ENCODE measurements at regions not wholly inside any gene's neighbourhood (a gene's known extent, or its start where the extent isn't known, plus 50 kb on each side); places are given as distances from the start of the nearest gene placed in this dataset.

DNA sequence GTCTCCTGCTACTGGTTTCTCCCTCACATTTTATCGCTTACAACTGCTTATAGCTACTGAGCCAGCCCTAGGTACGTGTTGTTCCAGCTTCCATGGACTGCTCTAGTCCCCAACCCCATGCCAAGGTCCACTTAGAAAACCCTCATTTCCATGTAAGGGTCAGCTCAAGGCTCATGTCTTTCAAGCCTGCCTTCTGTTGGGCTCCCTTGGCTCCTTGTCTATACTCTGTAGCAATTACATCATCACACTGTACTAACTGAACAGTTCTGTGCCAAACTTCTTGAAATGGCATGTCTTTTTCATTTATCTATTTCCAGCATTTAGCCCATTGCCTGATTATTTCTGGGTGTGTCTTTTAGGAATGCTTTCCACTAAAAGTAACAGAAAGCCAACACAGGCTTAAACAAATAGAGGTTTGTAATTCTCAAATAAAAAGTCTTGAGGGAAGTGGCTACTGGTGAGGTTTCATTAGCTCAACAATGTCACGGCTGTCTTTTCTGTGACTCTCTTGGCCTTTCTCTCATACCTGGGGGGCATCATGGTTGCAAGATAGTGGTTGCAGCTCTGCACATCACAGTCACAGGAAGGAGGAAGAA, 317.6 kb downstream of the TPBG start:
- intact Hi-C loops (cut with micrococcal nuclease; ENCODE audit: unreplicated experiment) (no loop called here), in situ Hi-C loops (cut with HindIII; ENCODE audit: low pct_unique_long_range_greater_than_20kb, low sequenced_read_pairs) (no loop called here)
- Histone ChIP-seq H3K9me3 (ENCODE audit: control insufficient read depth, insufficient read depth, low read depth, low read length) (no peaks in the 10 kb centered on the region; the same call in 1 of the 2 replicates), H3K4me1 (ENCODE audit: control insufficient read depth, insufficient read depth, low read length) (no peaks in the 10 kb centered on the region), H3K4me3 (ENCODE audit: low read depth in 2 of 2, low read length in 2 of 2) (no peak overlapping the region), H3K27me3 (ENCODE audit: control insufficient read depth, insufficient read depth, low read length) (peaks cover 2% of the 10 kb centered on the region; the same call in 1 of the 2 replicates), H3K27ac (ENCODE audit: low read length) (no peak overlapping the region), H3K36me3 (ENCODE audit: control insufficient read depth, insufficient read depth, low read length) (no peaks in the 10 kb centered on the region)
- DNase-seq (ENCODE audit: low read depth, low spot score) = no peak
- TF ChIP-seq, protein P1, sequence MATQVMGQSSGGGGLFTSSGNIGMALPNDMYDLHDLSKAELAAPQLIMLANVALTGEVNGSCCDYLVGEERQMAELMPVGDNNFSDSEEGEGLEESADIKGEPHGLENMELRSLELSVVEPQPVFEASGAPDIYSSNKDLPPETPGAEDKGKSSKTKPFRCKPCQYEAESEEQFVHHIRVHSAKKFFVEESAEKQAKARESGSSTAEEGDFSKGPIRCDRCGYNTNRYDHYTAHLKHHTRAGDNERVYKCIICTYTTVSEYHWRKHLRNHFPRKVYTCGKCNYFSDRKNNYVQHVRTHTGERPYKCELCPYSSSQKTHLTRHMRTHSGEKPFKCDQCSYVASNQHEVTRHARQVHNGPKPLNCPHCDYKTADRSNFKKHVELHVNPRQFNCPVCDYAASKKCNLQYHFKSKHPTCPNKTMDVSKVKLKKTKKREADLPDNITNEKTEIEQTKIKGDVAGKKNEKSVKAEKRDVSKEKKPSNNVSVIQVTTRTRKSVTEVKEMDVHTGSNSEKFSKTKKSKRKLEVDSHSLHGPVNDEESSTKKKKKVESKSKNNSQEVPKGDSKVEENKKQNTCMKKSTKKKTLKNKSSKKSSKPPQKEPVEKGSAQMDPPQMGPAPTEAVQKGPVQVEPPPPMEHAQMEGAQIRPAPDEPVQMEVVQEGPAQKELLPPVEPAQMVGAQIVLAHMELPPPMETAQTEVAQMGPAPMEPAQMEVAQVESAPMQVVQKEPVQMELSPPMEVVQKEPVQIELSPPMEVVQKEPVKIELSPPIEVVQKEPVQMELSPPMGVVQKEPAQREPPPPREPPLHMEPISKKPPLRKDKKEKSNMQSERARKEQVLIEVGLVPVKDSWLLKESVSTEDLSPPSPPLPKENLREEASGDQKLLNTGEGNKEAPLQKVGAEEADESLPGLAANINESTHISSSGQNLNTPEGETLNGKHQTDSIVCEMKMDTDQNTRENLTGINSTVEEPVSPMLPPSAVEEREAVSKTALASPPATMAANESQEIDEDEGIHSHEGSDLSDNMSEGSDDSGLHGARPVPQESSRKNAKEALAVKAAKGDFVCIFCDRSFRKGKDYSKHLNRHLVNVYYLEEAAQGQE (IDR thresholded peaks at IDR 0.05; ENCODE audit: insufficient read depth in 1 of 2, low read depth in 2 of 2, low read length in 1 of 2) = no peak
- TF ChIP-seq POLR2AphosphoS5 (IDR thresholded peaks at IDR 0.05; ENCODE audit: low read depth, low read length) = no peak
- TF ChIP-seq, protein P2, sequence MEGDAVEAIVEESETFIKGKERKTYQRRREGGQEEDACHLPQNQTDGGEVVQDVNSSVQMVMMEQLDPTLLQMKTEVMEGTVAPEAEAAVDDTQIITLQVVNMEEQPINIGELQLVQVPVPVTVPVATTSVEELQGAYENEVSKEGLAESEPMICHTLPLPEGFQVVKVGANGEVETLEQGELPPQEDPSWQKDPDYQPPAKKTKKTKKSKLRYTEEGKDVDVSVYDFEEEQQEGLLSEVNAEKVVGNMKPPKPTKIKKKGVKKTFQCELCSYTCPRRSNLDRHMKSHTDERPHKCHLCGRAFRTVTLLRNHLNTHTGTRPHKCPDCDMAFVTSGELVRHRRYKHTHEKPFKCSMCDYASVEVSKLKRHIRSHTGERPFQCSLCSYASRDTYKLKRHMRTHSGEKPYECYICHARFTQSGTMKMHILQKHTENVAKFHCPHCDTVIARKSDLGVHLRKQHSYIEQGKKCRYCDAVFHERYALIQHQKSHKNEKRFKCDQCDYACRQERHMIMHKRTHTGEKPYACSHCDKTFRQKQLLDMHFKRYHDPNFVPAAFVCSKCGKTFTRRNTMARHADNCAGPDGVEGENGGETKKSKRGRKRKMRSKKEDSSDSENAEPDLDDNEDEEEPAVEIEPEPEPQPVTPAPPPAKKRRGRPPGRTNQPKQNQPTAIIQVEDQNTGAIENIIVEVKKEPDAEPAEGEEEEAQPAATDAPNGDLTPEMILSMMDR (IDR thresholded peaks at IDR 0.05) = no peak
- no peak for TF ChIP-seq SIN3A (IDR thresholded peaks at IDR 0.05; ENCODE audit: borderline replicate concordance, insufficient read depth, low read depth, low read length)
- no peak for TF ChIP-seq TCF7L2 (IDR thresholded peaks at IDR 0.05; ENCODE audit: low read depth, low read length)
- ChIA-PET POLR2A (no interaction called here), CTCF (no interaction called here)
- no peak for ATAC-seq
- no TSS peak for BruUV-seq (replicated peaks)

DNA sequence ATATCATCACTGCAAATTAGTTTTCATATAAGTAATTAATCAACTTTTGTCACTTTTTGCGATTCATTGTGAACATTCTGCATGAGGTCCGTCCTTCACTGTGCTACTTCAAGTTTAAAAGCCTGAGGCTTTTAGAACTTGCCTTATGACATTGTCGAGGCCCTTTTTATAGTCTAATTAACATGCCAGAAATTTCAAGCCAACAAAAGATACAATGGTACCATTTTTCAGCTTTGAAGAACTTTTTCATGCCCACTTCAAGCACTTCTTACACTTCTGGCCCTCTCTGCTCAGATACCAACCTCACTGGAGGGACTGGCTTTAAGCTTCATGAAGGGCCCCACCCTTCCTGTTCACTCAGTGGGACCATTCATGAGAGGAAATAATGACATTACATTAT, 323.1 kb downstream of the TPBG start:
- Histone ChIP-seq H3K36me3 (ENCODE audit: control insufficient read depth, insufficient read depth, low read length) (no peaks in the 10 kb centered on the region), H3K27ac (ENCODE audit: low read length) (no peak overlapping the region), H3K27me3 (ENCODE audit: control insufficient read depth, insufficient read depth, low read length) (peaks cover 2% of the 10 kb centered on the region; the same call in 1 of the 2 replicates), H3K4me1 (ENCODE audit: control insufficient read depth, insufficient read depth, low read length) (no peaks in the 10 kb centered on the region), H3K9me3 (ENCODE audit: control insufficient read depth, insufficient read depth, low read depth, low read length) (no peaks in the 10 kb centered on the region), H3K4me3 (ENCODE audit: low read depth in 2 of 2, low read length in 2 of 2) (no peak overlapping the region)
- no peak for TF ChIP-seq POLR2AphosphoS5 (IDR thresholded peaks at IDR 0.05; ENCODE audit: low read depth, low read length)
- TF ChIP-seq, protein P2 (IDR thresholded peaks at IDR 0.05) = no peak
- TF ChIP-seq SIN3A (IDR thresholded peaks at IDR 0.05; ENCODE audit: borderline replicate concordance, insufficient read depth, low read depth, low read length) = no peak
- TF ChIP-seq, protein P1 (IDR thresholded peaks at IDR 0.05; ENCODE audit: insufficient read depth in 1 of 2, low read depth in 2 of 2, low read length in 1 of 2) = no peak
- no peak for TF ChIP-seq TCF7L2 (IDR thresholded peaks at IDR 0.05; ENCODE audit: low read depth, low read length)
- CTCF ChIA-PET = no interaction called here
- no TSS peak for BruUV-seq (replicated peaks)
- DNase-seq (ENCODE audit: low read depth, low spot score) (no peak), ATAC-seq (no peak)
- POLR2A ChIA-PET = no interaction called here
- intact Hi-C loops (cut with micrococcal nuclease; ENCODE audit: unreplicated experiment) = no loop called here
- in situ Hi-C loops (cut with HindIII; ENCODE audit: low pct_unique_long_range_greater_than_20kb, low sequenced_read_pairs) = no loop called here
